ENCODE measurements at regions not wholly inside any gene's neighbourhood (a gene's known extent, or its start where the extent isn't known, plus 50 kb on each side); places are given as distances from the start of the nearest gene placed in this dataset.
A peak's percentile ranks its signal among the peaks of the same experiment; 100 is the strongest.

GRCh38 chr14:80077262-80077661 is 134.0 kb downstream of the DIO2 start:
- intact Hi-C loops (cut with DNase I; ENCODE audit: low total_unique reads): no loop called here
- Histone ChIP-seq H3K4me1 (no peaks in the 10 kb centered on the region), H3K27ac (no peak overlapping the region), H3K36me3 (no peaks in the 10 kb centered on the region), H3K9me3 (peaks cover 0 to 3% of the 10 kb centered on the region in 2 donors), H3K27me3 (no peaks in the 10 kb centered on the region), H3K4me3 (no peak overlapping the region)
- DNase-seq: no peak
- no peak for TF ChIP-seq POLR2A (IDR thresholded peaks at IDR 0.05)
- TF ChIP-seq CTCF (IDR thresholded peaks at IDR 0.05): no peak

- H3K4me1 ChIP-seq: no peaks in the 10 kb centered on the region
- intact Hi-C loops (cut with DNase I; ENCODE audit: low total_unique reads): no loop called here
- H3K36me3 ChIP-seq: no peaks in the 10 kb centered on the region
- no peak overlapping the region for H3K4me3 ChIP-seq
- peaks cover 0 to 12% of the 10 kb centered on the region in 2 donors for H3K9me3 ChIP-seq
- DNase-seq: no peak
- H3K27ac ChIP-seq: no peak overlapping the region
- TF ChIP-seq POLR2A (IDR thresholded peaks at IDR 0.05): no peak
- no peak for TF ChIP-seq CTCF (IDR thresholded peaks at IDR 0.05)
- no peaks in the 10 kb centered on the region for H3K27me3 ChIP-seq
Measured at GRCh38 chr14:80074900-80075574, 136.3 kb downstream of the DIO2 start.

- no peak for TF ChIP-seq POLR2A (IDR thresholded peaks at IDR 0.05)
- TF ChIP-seq CTCF (IDR thresholded peaks at IDR 0.05): no peak
- intact Hi-C loops (cut with DNase I; ENCODE audit: low total_unique reads): no loop called here
Measured at GRCh38 chr14:80059041-80059440, 152.3 kb downstream of the DIO2 start.

GRCh38 chr14:80056497-80056801 is 154.9 kb downstream of the DIO2 start:
- Histone ChIP-seq H3K9me3 (no peaks in the 10 kb centered on the region), H3K4me1 (no peaks in the 10 kb centered on the region), H3K27me3 (no peaks in the 10 kb centered on the region), H3K4me3 (no peak overlapping the region), H3K36me3 (no peaks in the 10 kb centered on the region), H3K27ac (no peak overlapping the region)
- no peak for DNase-seq
- TF ChIP-seq CTCF (IDR thresholded peaks at IDR 0.05): peak in 1 of 4 experiments; percentile 3
- TF ChIP-seq POLR2A (IDR thresholded peaks at IDR 0.05): no peak
- intact Hi-C loops (cut with DNase I; ENCODE audit: low total_unique reads): no loop called here

More at GRCh38 chr14:80059041-80059440, 152.3 kb downstream of the DIO2 start:
- Histone ChIP-seq H3K27ac (no peak overlapping the region), H3K4me1 (no peaks in the 10 kb centered on the region), H3K27me3 (no peaks in the 10 kb centered on the region), H3K4me3 (no peak overlapping the region), H3K36me3 (no peaks in the 10 kb centered on the region), H3K9me3 (no peaks in the 10 kb centered on the region)
- DNase-seq: no peak

GRCh38 chr14:80055667-80056496 is 155.4 kb downstream of the DIO2 start:
- no peaks in the 10 kb centered on the region for H3K9me3 ChIP-seq
- intact Hi-C loops (cut with DNase I; ENCODE audit: low total_unique reads): no loop called here
- no peaks in the 10 kb centered on the region for H3K27me3 ChIP-seq
- no peak overlapping the region for H3K4me3 ChIP-seq
- no peak overlapping the region for H3K27ac ChIP-seq
- TF ChIP-seq CTCF (IDR thresholded peaks at IDR 0.05): peak; percentile 45 to 60 (median 54)
- no peak for TF ChIP-seq POLR2A (IDR thresholded peaks at IDR 0.05)
- H3K4me1 ChIP-seq: no peaks in the 10 kb centered on the region
- peak in 1 of 2 donors; percentile 14 for DNase-seq
- H3K36me3 ChIP-seq: no peaks in the 10 kb centered on the region

Measured in uterus (tissue), 3 donors.